Upper lobe of left lung (tissue), 6 donors: ENCODE measurements at regions not wholly inside any gene's neighbourhood (a gene's known extent, or its start where the extent isn't known, plus 50 kb on each side); places are given as distances from the start of the nearest gene placed in this dataset.

ENCODE experiments used
- ATAC-seq, 2 donors: fragments of 200-7000 bp; cut with Tn5 transposase; one replicate each; pipeline ENCODE4 v1.9.1; 2022; ENCODE audit warnings: mild to moderate bottlenecking in 2 of 2, moderate library complexity in 2 of 2; ENCODE audit not compliant: low FRiP score in 2 of 2
- DNase-seq, 2 donors: peaks; one replicate each; pipeline ENCODE4 v3.0.0-alpha.2; 2019 to 2020
- H3K27ac ChIP-seq, 4 donors: fragments of 200-600 bp; sonication (generic); one replicate each; pipeline ENCODE4 v1.5.1; 2016 to 2019
- H3K27me3 ChIP-seq, 4 donors: fragments of 200-600 bp; sonication (generic); one replicate each; pipeline ENCODE4 v1.5.1; 2017 to 2019
- H3K36me3 ChIP-seq, 4 donors: fragments of 200-600 bp; sonication (generic); one replicate each; pipeline ENCODE4 v1.5.1; 2016 to 2019
- H3K4me1 ChIP-seq, 4 donors: fragments of 200-600 bp; sonication (generic); one replicate each; pipeline ENCODE4 v1.5.1; 2018 to 2019
- H3K4me3 ChIP-seq, 4 donors: fragments of 200-600 bp; sonication (generic); one replicate each; pipeline ENCODE4 v1.5.1; 2017 to 2019; ENCODE audit warnings: mild to moderate bottlenecking in 2 of 4, moderate library complexity in 1 of 4
- H3K9me3 ChIP-seq, 4 donors: fragments of 200-600 bp; sonication (generic); one replicate each; pipeline ENCODE4 v1.5.1; 2018 to 2019
- EP300 ChIP-seq, 4 donors: sonication (generic); formaldehyde crosslinking; IDR thresholded peaks; one replicate each; pipeline ENCODE4 v1.5.1; 2017; ENCODE audit warnings: antibody characterized with exemption in 4 of 4, control low read depth in 2 of 4
- POLR2A ChIP-seq, 4 donors: fragments of 450-650 bp; IDR thresholded peaks; one replicate each; pipeline ENCODE4 v1.5.1; 2016 to 2017; ENCODE audit warnings: antibody characterized with exemption in 4 of 4, mild to moderate bottlenecking in 2 of 4
- POLR2AphosphoS5 ChIP-seq, 2 donors: sonication (generic); formaldehyde crosslinking; IDR thresholded peaks; one replicate each; pipeline ENCODE4 v1.5.1; 2017; ENCODE audit warnings: antibody characterized with exemption in 2 of 2
- WGBS, 2 donors: methylation state at CpG; one replicate each; pipeline ENCODE4 v1.1.5; 2017 to 2018; 5-methylcytosine and 5-hydroxymethylcytosine counted together
- TF ChIP-seq, protein P1 (sequence below), 6 experiments: fragments of 450-650 bp in 4 of 6; fragments of 200-600 bp in 2 of 6; sonication (generic) in 2 of 6; IDR thresholded peaks; one replicate each; pipeline ENCODE4 v1.5.1; 2016 to 2019; ENCODE audit warnings: antibody characterized with exemption in 6 of 6
- donor health status: DM: no; HTN: no; CAD: no; lungs with moderate emphysema.
- donor health status: DM: no; HTN: yes; CAD: no; lungs with severe emphysema.

DNA sequence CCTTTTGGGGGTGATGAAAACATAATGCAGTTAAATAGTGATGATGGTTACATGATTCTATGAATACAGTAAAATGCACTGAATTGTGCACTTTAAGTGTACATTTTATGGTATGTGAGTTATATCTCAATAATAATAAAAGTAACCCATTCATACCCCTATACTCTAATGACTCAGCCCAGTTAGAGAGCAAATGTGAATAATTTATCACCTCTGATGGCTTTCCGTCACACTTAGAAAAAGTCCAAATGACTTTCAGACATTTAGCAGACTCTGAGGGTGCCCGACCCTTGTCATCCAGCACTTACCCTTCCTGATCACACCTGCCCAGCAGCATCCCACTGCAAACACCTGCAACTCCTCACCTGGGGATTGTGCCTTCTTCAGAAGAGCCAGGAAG lies 148.1 kb upstream of the MAF start:
- Histone ChIP-seq H3K4me3 (no peak overlapping the region), H3K36me3 (no peaks in the 10 kb centered on the region), H3K27me3 (no peaks in the 10 kb centered on the region), H3K27ac (no peak overlapping the region), H3K4me1 (no peaks in the 10 kb centered on the region), H3K9me3 (no peaks in the 10 kb centered on the region)
- TF ChIP-seq POLR2AphosphoS5 (IDR thresholded peaks at IDR 0.05): no peak
- TF ChIP-seq, protein P1, sequence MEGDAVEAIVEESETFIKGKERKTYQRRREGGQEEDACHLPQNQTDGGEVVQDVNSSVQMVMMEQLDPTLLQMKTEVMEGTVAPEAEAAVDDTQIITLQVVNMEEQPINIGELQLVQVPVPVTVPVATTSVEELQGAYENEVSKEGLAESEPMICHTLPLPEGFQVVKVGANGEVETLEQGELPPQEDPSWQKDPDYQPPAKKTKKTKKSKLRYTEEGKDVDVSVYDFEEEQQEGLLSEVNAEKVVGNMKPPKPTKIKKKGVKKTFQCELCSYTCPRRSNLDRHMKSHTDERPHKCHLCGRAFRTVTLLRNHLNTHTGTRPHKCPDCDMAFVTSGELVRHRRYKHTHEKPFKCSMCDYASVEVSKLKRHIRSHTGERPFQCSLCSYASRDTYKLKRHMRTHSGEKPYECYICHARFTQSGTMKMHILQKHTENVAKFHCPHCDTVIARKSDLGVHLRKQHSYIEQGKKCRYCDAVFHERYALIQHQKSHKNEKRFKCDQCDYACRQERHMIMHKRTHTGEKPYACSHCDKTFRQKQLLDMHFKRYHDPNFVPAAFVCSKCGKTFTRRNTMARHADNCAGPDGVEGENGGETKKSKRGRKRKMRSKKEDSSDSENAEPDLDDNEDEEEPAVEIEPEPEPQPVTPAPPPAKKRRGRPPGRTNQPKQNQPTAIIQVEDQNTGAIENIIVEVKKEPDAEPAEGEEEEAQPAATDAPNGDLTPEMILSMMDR (IDR thresholded peaks at IDR 0.05): no peak
- DNase-seq (no peak), ATAC-seq (no peak)
- WGBS, 2 donors: 79 to 91% methylated on average over 2 of the region's 2 CpGs

DNA sequence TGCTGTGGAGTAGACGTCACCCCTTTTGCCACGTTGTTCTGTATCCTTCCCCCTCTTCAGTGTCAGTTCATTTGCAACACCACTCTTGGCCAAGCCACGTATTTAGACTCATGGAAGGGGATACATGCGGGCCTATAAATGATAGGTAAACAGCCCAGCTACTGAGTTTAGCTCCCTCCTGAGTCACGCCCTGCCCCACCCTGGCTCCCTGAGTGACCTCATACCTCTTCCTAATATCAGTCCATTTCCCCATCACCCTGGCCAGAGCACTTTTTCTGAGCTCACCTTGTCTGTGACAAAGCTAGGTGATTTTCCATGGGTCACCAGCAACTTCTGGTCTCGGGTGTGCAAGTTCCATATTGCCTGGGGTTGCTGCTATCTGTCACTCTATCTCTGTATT lies 147.2 kb upstream of the MAF start:
- DNase-seq (no peak), ATAC-seq (peak in 1 of 2 donors; percentile 34)
- Histone ChIP-seq H3K4me3 (no peak overlapping the region), H3K36me3 (no peaks in the 10 kb centered on the region), H3K27ac (no peak overlapping the region), H3K9me3 (no peaks in the 10 kb centered on the region), H3K4me1 (no peaks in the 10 kb centered on the region), H3K27me3 (no peaks in the 10 kb centered on the region)
- WGBS, 2 donors: 82 to 89% methylated on average over 6 of the region's 6 CpGs
- TF ChIP-seq EP300 (IDR thresholded peaks at IDR 0.05) (no peak), POLR2AphosphoS5 (IDR thresholded peaks at IDR 0.05) (no peak), POLR2A (IDR thresholded peaks at IDR 0.05) (no peak)
- TF ChIP-seq, protein P1 (IDR thresholded peaks at IDR 0.05): no peak

DNA sequence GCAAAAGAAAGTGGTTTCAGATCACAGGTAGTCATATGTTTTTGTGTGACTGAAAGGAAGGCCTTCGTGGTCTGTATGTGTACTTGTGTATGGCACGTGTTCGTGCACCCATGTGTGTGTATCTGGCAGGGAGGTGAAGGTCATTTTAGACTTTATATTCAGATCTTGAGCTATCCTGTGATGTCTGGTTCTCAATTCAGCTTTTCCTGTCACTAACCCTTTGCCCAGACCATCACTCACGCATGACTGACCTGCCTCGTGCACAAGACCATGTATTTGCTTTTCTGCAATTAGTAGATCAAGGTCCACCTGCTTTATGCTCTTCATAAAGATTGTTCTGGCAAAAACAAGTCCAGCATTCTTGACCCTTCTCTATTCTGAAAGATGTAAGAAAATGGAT lies 139.7 kb upstream of the MAF start:
- H3K4me3 ChIP-seq: no peak overlapping the region
- TF ChIP-seq, protein P1 (IDR thresholded peaks at IDR 0.05): no peak
- TF ChIP-seq POLR2A (IDR thresholded peaks at IDR 0.05) (no peak), EP300 (IDR thresholded peaks at IDR 0.05) (no peak)
- no peaks in the 10 kb centered on the region for H3K36me3 ChIP-seq
- DNase-seq (no peak), ATAC-seq (no peak)
- H3K27me3 ChIP-seq: no peaks in the 10 kb centered on the region
- 94 to 95% methylated on average over 5 of the region's 5 CpGs for WGBS, 2 donors
- H3K9me3 ChIP-seq: no peaks in the 10 kb centered on the region
- no peak overlapping the region for H3K27ac ChIP-seq
- H3K4me1 ChIP-seq: no peaks in the 10 kb centered on the region

DNA sequence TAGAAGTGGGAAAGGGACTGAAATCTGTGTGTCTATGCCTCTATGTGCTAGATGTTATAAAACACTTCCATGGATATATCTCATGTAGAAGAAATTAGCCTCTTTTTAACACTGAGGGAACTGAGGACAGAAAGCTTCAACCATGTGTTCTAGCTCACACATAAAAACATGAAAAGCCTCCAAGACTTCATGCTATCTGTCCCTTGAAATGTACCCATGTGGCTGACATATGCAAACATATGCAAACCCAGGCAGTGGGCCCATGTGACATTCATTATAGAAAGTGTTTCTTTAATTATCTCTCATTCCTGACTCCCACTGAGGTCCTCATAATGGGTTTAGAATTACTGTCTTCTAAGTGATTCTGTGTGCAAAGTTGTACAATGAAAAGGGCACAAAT lies 134.7 kb upstream of the MAF start:
- Histone ChIP-seq H3K27me3 (no peaks in the 10 kb centered on the region), H3K4me1 (no peaks in the 10 kb centered on the region), H3K4me3 (no peak overlapping the region), H3K27ac (no peak overlapping the region), H3K36me3 (no peaks in the 10 kb centered on the region), H3K9me3 (no peaks in the 10 kb centered on the region)
- ATAC-seq (no peak), DNase-seq (no peak)
- TF ChIP-seq, protein P1 (IDR thresholded peaks at IDR 0.05): no peak
- TF ChIP-seq EP300 (IDR thresholded peaks at IDR 0.05) (no peak), POLR2AphosphoS5 (IDR thresholded peaks at IDR 0.05) (no peak), POLR2A (IDR thresholded peaks at IDR 0.05) (no peak)

DNA sequence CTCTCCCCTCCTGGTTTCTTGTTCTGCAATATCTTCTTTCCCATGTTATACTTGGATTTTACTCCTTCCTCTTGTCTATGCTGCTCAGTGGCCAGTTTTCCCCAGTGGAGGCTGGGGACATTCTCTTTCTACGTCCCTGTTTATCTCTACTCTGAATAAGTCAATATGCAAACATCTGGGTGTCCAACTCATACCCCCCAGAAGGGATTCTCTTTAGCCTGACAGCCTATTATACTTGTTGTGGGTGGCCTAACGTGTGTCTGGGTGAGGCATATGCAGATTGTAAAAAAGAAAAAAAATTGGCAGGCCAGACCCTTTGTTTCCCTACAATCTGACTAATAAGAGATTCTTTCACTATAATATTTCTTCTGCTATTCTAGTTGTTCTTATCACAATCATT lies 134.2 kb upstream of the MAF start:
- no peak for TF ChIP-seq EP300 (IDR thresholded peaks at IDR 0.05)
- TF ChIP-seq, protein P1 (IDR thresholded peaks at IDR 0.05): no peak
- no peak for TF ChIP-seq POLR2A (IDR thresholded peaks at IDR 0.05)
- TF ChIP-seq POLR2AphosphoS5 (IDR thresholded peaks at IDR 0.05): no peak
- ATAC-seq: no peak

More for the DNA sequence above, 134.2 kb upstream of the MAF start:
- Histone ChIP-seq H3K4me1 (no peaks in the 10 kb centered on the region), H3K4me3 (no peak overlapping the region), H3K27ac (no peak overlapping the region), H3K27me3 (no peaks in the 10 kb centered on the region), H3K36me3 (no peaks in the 10 kb centered on the region), H3K9me3 (no peaks in the 10 kb centered on the region)
- DNase-seq: no peak
- WGBS, 2 donors: 79 to 82% methylated on average over 2 of the region's 2 CpGs
